ENCODE measurements at regions not wholly inside any gene's neighbourhood (a gene's known extent, or its start where the extent isn't known, plus 50 kb on each side); places are given as distances from the start of the nearest gene placed in this dataset.

DNA sequence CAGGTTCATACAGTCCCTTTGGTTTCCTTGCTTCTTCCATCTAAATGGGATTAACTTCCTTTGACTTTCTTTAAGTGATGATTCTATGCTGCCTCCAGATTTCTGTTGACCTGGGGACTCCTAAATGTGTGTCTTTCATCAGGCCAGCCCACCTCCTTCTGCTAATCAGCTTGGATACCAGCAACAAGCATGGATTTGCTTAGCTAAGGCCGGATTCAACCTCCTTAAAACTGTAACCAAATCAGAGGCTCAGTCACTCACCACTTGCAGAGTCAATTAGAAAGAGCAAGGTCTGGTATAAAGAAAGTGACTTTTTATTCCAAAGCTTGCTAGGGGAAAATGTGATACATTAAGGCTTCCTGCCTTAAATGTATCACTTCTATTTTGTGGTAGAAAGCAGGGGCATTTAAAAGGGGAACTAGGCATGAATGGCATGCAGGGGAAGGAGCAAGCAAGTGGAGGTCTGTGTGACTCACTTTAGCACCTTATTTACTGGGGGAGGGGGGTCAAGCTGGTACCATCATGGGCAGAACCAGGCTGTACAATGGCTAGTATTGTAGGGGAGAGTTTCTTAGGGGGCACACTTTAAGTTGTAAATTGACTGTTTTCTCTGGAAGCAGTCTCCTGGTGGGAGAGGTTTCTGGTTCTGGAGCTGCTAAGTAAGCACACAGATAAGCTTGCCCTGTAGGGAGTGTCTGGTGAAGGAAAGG, 239.0 kb upstream of the PDGFD start:
- Histone ChIP-seq H3K9me3 (ENCODE audit: low read length) (no peaks in the 10 kb centered on the region), H4K20me1 (ENCODE audit: low read length) (no peaks in the 10 kb centered on the region), H2AFZ (ENCODE audit: low read length) (0 out of 2 replicates have a peak overlapping the region, but pooled peaks have one; percentile 7), H3K36me3 (ENCODE audit: low read depth, low read length) (no peaks in the 10 kb centered on the region), H3K27me3 (ENCODE audit: low read length) (no peaks in the 10 kb centered on the region), H3K4me3 (ENCODE audit: low read length) (no peak overlapping the region), H3K79me2 (ENCODE audit: low read length) (no peaks in the 10 kb centered on the region), H3K4me2 (ENCODE audit: low read length) (no peak overlapping the region), H3K27ac (ENCODE audit: low read length) (no peak overlapping the region), H3F3A (ENCODE audit: low read length, unreplicated experiment) (no peaks in the 10 kb centered on the region), H3K4me1 (ENCODE audit: insufficient read depth, low read length) (peaks cover 20% of the 10 kb centered on the region), H3K9me2 (replicated peaks; ENCODE audit: low read length) (no peaks in the 10 kb centered on the region), H3K9ac (ENCODE audit: low read length) (no peak overlapping the region)
- no peak; the same call in 1 of the 2 replicates for ATAC-seq
- TF ChIP-seq EZH2phosphoT487 (IDR thresholded peaks at IDR 0.05; ENCODE audit: borderline replicate concordance, low read length) (no peak), EZH2 (IDR thresholded peaks at IDR 0.05; ENCODE audit: low read length, unreplicated experiment) (no peak)
- TF ChIP-seq, protein P1, sequence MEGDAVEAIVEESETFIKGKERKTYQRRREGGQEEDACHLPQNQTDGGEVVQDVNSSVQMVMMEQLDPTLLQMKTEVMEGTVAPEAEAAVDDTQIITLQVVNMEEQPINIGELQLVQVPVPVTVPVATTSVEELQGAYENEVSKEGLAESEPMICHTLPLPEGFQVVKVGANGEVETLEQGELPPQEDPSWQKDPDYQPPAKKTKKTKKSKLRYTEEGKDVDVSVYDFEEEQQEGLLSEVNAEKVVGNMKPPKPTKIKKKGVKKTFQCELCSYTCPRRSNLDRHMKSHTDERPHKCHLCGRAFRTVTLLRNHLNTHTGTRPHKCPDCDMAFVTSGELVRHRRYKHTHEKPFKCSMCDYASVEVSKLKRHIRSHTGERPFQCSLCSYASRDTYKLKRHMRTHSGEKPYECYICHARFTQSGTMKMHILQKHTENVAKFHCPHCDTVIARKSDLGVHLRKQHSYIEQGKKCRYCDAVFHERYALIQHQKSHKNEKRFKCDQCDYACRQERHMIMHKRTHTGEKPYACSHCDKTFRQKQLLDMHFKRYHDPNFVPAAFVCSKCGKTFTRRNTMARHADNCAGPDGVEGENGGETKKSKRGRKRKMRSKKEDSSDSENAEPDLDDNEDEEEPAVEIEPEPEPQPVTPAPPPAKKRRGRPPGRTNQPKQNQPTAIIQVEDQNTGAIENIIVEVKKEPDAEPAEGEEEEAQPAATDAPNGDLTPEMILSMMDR (conservative IDR thresholded peaks at IDR 0.05; ENCODE audit: low read depth, low read length), result no peak
- BruUV-seq (replicated peaks), result no TSS peak
- intact Hi-C loops (cut with micrococcal nuclease), result no loop called here
- POLR2A ChIA-PET (ENCODE audit: unreplicated experiment), result interaction anchor here (0.6 kb wide), 1 partner anchor 21 kb away, joined by 3 read pairs; no protein-coding TSS in a partner anchor
- CTCF ChIA-PET, result no interaction called here
- no peak for DNase-seq

DNA sequence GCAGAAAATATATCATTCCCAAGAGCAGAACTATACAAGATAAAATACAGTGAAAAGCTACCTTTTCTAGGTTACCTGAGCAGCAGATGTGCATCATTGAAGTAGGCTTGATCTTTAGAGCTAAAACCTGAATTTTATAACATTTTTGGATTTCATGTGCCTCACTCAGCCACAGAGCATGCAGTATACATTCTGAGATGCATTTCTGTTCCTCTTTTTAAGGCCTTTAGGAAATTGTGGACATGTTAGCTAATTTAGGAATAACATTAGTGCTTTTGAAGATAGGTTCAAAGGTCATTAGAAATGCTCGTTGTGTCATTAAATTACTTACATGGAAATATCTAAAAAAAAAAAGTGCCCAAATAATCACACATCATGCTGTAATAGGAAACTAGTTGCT, 230.6 kb upstream of the PDGFD start:
- H3K4me2 ChIP-seq (ENCODE audit: low read length), result no peak overlapping the region
- H3F3A ChIP-seq (ENCODE audit: low read length, unreplicated experiment), result no peaks in the 10 kb centered on the region
- ChIA-PET CTCF (interaction anchor here (0.6 kb wide), 2 partner anchors 62 to 140 kb away, joined by 3 to 7 read pairs; no protein-coding TSS in a partner anchor), POLR2A (ENCODE audit: unreplicated experiment) (no interaction called here)
- no peaks in the 10 kb centered on the region for H4K20me1 ChIP-seq (ENCODE audit: low read length)
- no peak for TF ChIP-seq EZH2phosphoT487 (IDR thresholded peaks at IDR 0.05; ENCODE audit: borderline replicate concordance, low read length)
- TF ChIP-seq EZH2 (IDR thresholded peaks at IDR 0.05; ENCODE audit: low read length, unreplicated experiment), result no peak
- TF ChIP-seq, protein P1 (conservative IDR thresholded peaks at IDR 0.05; ENCODE audit: low read depth, low read length), result no peak
- BruUV-seq (replicated peaks), result no TSS peak
- H2AFZ ChIP-seq (ENCODE audit: low read length), result no peak overlapping the region
- no peaks in the 10 kb centered on the region for H3K27me3 ChIP-seq (ENCODE audit: low read length)
- DNase-seq (no peak), ATAC-seq (no peak)
- no peaks in the 10 kb centered on the region for H3K36me3 ChIP-seq (ENCODE audit: low read depth, low read length)
- no peaks in the 10 kb centered on the region for H3K4me1 ChIP-seq (ENCODE audit: insufficient read depth, low read length)
- H3K79me2 ChIP-seq (ENCODE audit: low read length), result no peaks in the 10 kb centered on the region
- H3K4me3 ChIP-seq (ENCODE audit: low read length), result no peak overlapping the region
- no peaks in the 10 kb centered on the region for H3K9me2 ChIP-seq (replicated peaks; ENCODE audit: low read length)
- intact Hi-C loops (cut with micrococcal nuclease), result no loop called here
- H3K9me3 ChIP-seq (ENCODE audit: low read length), result no peaks in the 10 kb centered on the region
- H3K9ac ChIP-seq (ENCODE audit: low read length), result no peak overlapping the region
- H3K27ac ChIP-seq (ENCODE audit: low read length), result no peak overlapping the region

DNA sequence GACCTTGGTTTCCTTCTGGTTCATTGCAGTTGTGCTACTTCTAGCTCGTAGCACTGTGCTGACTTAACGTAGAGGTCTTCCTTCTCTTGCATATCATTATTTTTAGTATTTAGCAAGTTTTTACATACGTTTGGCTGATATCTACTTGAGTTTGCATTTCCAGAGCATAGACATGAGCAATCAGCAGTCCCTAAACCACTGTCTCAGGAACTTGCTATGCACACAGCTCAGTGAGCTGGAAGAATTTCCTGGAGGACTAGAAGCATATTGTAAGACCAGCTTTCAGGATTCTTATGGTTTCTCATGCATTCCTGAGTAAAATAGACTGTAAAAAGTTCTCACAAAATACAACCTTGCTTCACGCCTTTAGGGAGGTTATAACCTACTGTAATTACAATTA, 226.7 kb upstream of the PDGFD start:
- no peak overlapping the region for H3K4me3 ChIP-seq (ENCODE audit: low read length)
- H3K79me2 ChIP-seq (ENCODE audit: low read length), result no peaks in the 10 kb centered on the region
- no peak overlapping the region for H3K9ac ChIP-seq (ENCODE audit: low read length)
- DNase-seq (peak; percentile 25), ATAC-seq (no peak)
- H3K27ac ChIP-seq (ENCODE audit: low read length), result no peak overlapping the region
- H3K4me2 ChIP-seq (ENCODE audit: low read length), result no peak overlapping the region
- intact Hi-C loops (cut with micrococcal nuclease), result no loop called here
- ChIA-PET POLR2A (ENCODE audit: unreplicated experiment) (interaction anchor here (0.7 kb wide), 1 partner anchor 66 kb away, joined by 4 read pairs; no protein-coding TSS in a partner anchor), CTCF (no interaction called here)
- H4K20me1 ChIP-seq (ENCODE audit: low read length), result no peaks in the 10 kb centered on the region
- H2AFZ ChIP-seq (ENCODE audit: low read length), result no peak overlapping the region
- H3F3A ChIP-seq (ENCODE audit: low read length, unreplicated experiment), result no peaks in the 10 kb centered on the region
- no peaks in the 10 kb centered on the region for H3K4me1 ChIP-seq (ENCODE audit: insufficient read depth, low read length)
- H3K9me3 ChIP-seq (ENCODE audit: low read length), result no peaks in the 10 kb centered on the region
- TF ChIP-seq, protein P1 (conservative IDR thresholded peaks at IDR 0.05; ENCODE audit: low read depth, low read length), result no peak
- TF ChIP-seq EZH2phosphoT487 (IDR thresholded peaks at IDR 0.05; ENCODE audit: borderline replicate concordance, low read length) (no peak), EZH2 (IDR thresholded peaks at IDR 0.05; ENCODE audit: low read length, unreplicated experiment) (no peak)
- no peaks in the 10 kb centered on the region for H3K9me2 ChIP-seq (replicated peaks; ENCODE audit: low read length)
- H3K27me3 ChIP-seq (ENCODE audit: low read length), result no peaks in the 10 kb centered on the region
- BruUV-seq (replicated peaks), result no TSS peak
- H3K36me3 ChIP-seq (ENCODE audit: low read depth, low read length), result no peaks in the 10 kb centered on the region

All from PC-3 (cell line).